ENCODE measurements at regions not wholly inside any gene's neighbourhood (a gene's known extent, or its start where the extent isn't known, plus 50 kb on each side); places are given as distances from the start of the nearest gene placed in this dataset.

DNA sequence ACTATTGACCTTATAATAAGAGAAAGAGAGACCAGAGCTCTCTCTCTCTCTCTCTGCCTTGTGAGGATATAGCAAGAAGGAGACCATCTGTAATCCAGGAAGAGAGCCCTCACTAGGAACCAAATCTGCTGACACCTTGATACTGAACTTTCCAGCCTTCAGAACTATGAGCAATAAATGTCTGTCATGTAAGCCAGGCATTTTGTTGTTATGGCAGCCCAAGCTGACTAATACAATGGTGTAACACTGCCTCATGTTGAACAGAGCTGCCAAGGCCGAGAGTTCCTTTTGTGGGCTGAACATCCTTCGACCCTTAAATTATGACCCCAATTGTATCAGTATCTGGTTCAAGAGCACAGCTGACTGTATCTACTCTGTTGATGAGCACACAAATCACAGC is 108.0 kb downstream of the LRRC30 start:
- no peak for TF ChIP-seq EZH2 (IDR thresholded peaks at IDR 0.05; ENCODE audit: borderline replicate concordance, insufficient read depth, low read depth, low read length, poor library complexity, severe bottlenecking)
- TF ChIP-seq, protein P1, sequence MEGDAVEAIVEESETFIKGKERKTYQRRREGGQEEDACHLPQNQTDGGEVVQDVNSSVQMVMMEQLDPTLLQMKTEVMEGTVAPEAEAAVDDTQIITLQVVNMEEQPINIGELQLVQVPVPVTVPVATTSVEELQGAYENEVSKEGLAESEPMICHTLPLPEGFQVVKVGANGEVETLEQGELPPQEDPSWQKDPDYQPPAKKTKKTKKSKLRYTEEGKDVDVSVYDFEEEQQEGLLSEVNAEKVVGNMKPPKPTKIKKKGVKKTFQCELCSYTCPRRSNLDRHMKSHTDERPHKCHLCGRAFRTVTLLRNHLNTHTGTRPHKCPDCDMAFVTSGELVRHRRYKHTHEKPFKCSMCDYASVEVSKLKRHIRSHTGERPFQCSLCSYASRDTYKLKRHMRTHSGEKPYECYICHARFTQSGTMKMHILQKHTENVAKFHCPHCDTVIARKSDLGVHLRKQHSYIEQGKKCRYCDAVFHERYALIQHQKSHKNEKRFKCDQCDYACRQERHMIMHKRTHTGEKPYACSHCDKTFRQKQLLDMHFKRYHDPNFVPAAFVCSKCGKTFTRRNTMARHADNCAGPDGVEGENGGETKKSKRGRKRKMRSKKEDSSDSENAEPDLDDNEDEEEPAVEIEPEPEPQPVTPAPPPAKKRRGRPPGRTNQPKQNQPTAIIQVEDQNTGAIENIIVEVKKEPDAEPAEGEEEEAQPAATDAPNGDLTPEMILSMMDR (IDR thresholded peaks at IDR 0.05), result no peak
